A549 (cell line): ENCODE measurements at regions not wholly inside any gene's neighbourhood (a gene's known extent, or its start where the extent isn't known, plus 50 kb on each side); places are given as distances from the start of the nearest gene placed in this dataset.

ENCODE experiments used
- ATAC-seq, 2 experiments: fragments of 200-7000 bp in 1 of 2; fragments of >200 bp in 1 of 2; cut with Nextera tagmentation in 1 of 2; cut with Tn5 transposase in 1 of 2; 3 replicates each; pipeline versions ENCODE4 v1.8.0 to v1.9.1; 2018 to 2020; ENCODE audit warnings: mild to moderate bottlenecking in 1 of 2, moderate library complexity in 1 of 2
- CTCF ChIA-PET: fragments of 300-600 bp; sonication (Branson Sonifier 250); formaldehyde crosslinking; extraction: SDS; loops from one replicate; lab custom pipeline; 2021; ENCODE audit warnings: antibody characterized with exemption, inconsistent platforms; lab: Yijun Ruan, JAX
- POLR2A ChIA-PET: fragments of 350-600 bp; formaldehyde crosslinking; extraction: SDS; loops from one replicate; lab custom pipeline; 2021; ENCODE audit warnings: antibody characterized with exemption, inconsistent platforms; lab: Yijun Ruan, JAX
- DNase-seq, 2 experiments: peaks; one replicate each; pipeline versions ENCODE4 v3.0.0 to v3.0.0-alpha.2; 2011 to 2016; ENCODE audit warnings: low read depth in 1 of 2, low spot score in 1 of 2
- FAIRE-seq: peaks from 2 replicates; lab custom pipeline; 2011; peaks lifted over from hg19 to GRCh38; lab: Jason Lieb, UNC
- H3K27ac ChIP-seq, 2 experiments: fragments of >200 bp; sonication (Bioruptor Twin); formaldehyde crosslinking; 3 replicates each; pipeline ENCODE4 v1.5.1; 2016 to 2017
- H3K4me1 ChIP-seq: fragments of >200 bp; sonication (Bioruptor Twin); formaldehyde crosslinking; 3 replicates; pipeline ENCODE4 v1.6.1; 2016
- H3K4me2 ChIP-seq: fragments of >200 bp; sonication (Bioruptor Twin); formaldehyde crosslinking; 3 replicates; pipeline ENCODE4 v1.6.1; 2016
- H3K4me3 ChIP-seq: fragments of >200 bp; sonication (Bioruptor Twin); formaldehyde crosslinking; 3 replicates; pipeline ENCODE4 v1.5.1; 2016
- H3K9me3 ChIP-seq: fragments of >200 bp; sonication (Bioruptor Twin); formaldehyde crosslinking; 3 replicates; pipeline ENCODE4 v1.6.1; 2016
- BCL3 ChIP-seq: fragments of >200 bp; sonication (Bioruptor Twin); formaldehyde crosslinking; IDR thresholded peaks from 3 replicates; pipeline ENCODE4 v1.6.1; 2016
- BHLHE40 ChIP-seq: IDR thresholded peaks from 2 replicates; pipeline ENCODE4 v1.6.1; 2012; ENCODE audit warnings: low read depth, low read length, inconsistent platforms
- CEBPB ChIP-seq, 2 experiments: fragments of >200 bp in 1 of 2; sonication (Bioruptor Twin) in 1 of 2; formaldehyde crosslinking in 1 of 2; IDR thresholded peaks; 2 replicates each; pipeline ENCODE4 v1.6.1; 2012 to 2016
- CHD2 ChIP-seq: fragments of 150-350 bp; IDR thresholded peaks from 2 replicates; pipeline ENCODE4 v1.6.1; 2014; ENCODE audit warnings: low read length; ENCODE audit not compliant: partially characterized antibody
- E2F6 ChIP-seq: IDR thresholded peaks from 2 replicates; pipeline ENCODE4 v1.6.1; 2012; ENCODE audit warnings: low read depth, borderline replicate concordance
- ELK1 ChIP-seq: fragments of 150-350 bp; IDR thresholded peaks from 2 replicates; pipeline ENCODE4 v1.6.1; 2014; ENCODE audit warnings: low read depth, mild to moderate bottlenecking, low read length
- EP300 ChIP-seq, 2 experiments: fragments of >200 bp; sonication (Bioruptor Twin); formaldehyde crosslinking; IDR thresholded peaks; 2 replicates in 1 of 2; 3 replicates in 1 of 2; pipeline ENCODE4 v1.6.1; 2016 to 2017
- FOSB ChIP-seq: fragments of 250-450 bp; sonication (Bioruptor Pico); IDR thresholded peaks from 2 replicates; pipeline ENCODE4 v1.5.0; 2020; ENCODE audit warnings: mild to moderate bottlenecking, moderate library complexity
- FOXS1 ChIP-seq: fragments of 250-450 bp; sonication (Bioruptor Pico); IDR thresholded peaks from 2 replicates; pipeline ENCODE4 v1.5.0; 2020; ENCODE audit warnings: mild to moderate bottlenecking, moderate library complexity
- GATA3 ChIP-seq: IDR thresholded peaks from 2 replicates; pipeline ENCODE4 v1.6.1; 2012; ENCODE audit warnings: borderline replicate concordance
- HOXA7 ChIP-seq: fragments of 250-450 bp; sonication (Bioruptor Pico); IDR thresholded peaks from 2 replicates; pipeline ENCODE4 v1.5.0; 2020; ENCODE audit warnings: mild to moderate bottlenecking, moderate library complexity
- HOXB13 ChIP-seq: fragments of 250-450 bp; sonication (Bioruptor Pico); IDR thresholded peaks from 2 replicates; pipeline ENCODE4 v1.5.0; 2020; ENCODE audit warnings: low read depth, mild to moderate bottlenecking, moderate library complexity
- HOXB5 ChIP-seq: fragments of 250-450 bp; sonication (Bioruptor Pico); IDR thresholded peaks from 2 replicates; pipeline ENCODE4 v1.5.0; 2020; ENCODE audit warnings: mild to moderate bottlenecking, moderate library complexity
- JUN ChIP-seq, 2 experiments: fragments of >200 bp; sonication (Bioruptor Twin); formaldehyde crosslinking; IDR thresholded peaks; 2 replicates in 1 of 2; 3 replicates in 1 of 2; pipeline ENCODE4 v1.6.1; 2016 to 2017
- JUNB ChIP-seq: fragments of >200 bp; sonication (Bioruptor Twin); formaldehyde crosslinking; IDR thresholded peaks from 2 replicates; pipeline ENCODE4 v1.6.1; 2016
- MAX ChIP-seq: IDR thresholded peaks from 2 replicates; pipeline ENCODE4 v1.6.1; 2012
- MAZ ChIP-seq: fragments of 150-350 bp; IDR thresholded peaks from 2 replicates; pipeline ENCODE4 v1.6.1; 2014; ENCODE audit warnings: antibody characterized with exemption, low read depth, low read length, borderline replicate concordance
- MYC ChIP-seq: IDR thresholded peaks from 2 replicates; pipeline ENCODE4 v1.6.1; 2012; ENCODE audit warnings: mild to moderate bottlenecking, inconsistent platforms, low read length, improper control_type of control experiment, borderline replicate concordance
- NPAS2 ChIP-seq: fragments of 250-450 bp; sonication (Bioruptor Pico); IDR thresholded peaks from 2 replicates; pipeline ENCODE4 v1.8.0; 2022; ENCODE audit warnings: mild to moderate bottlenecking, moderate library complexity, borderline replicate concordance
- PBX3 ChIP-seq: IDR thresholded peaks from 2 replicates; pipeline ENCODE4 v1.6.1; 2012
- RCOR1 ChIP-seq: fragments of 150-350 bp; IDR thresholded peaks from 2 replicates; pipeline ENCODE4 v1.6.1; 2014; ENCODE audit warnings: antibody characterized with exemption, low read length, low read depth
- REST ChIP-seq: fragments of 200-600 bp; sonication (generic); IDR thresholded peaks from 2 replicates; pipeline ENCODE4 v1.6.1; 2016; ENCODE audit warnings: antibody characterized with exemption, mild to moderate bottlenecking, moderate library complexity
- RNF2 ChIP-seq: fragments of 200-600 bp; sonication (generic); IDR thresholded peaks from 2 replicates; pipeline ENCODE4 v1.6.1; 2016; ENCODE audit warnings: low read depth, mild to moderate bottlenecking, antibody characterized with exemption, moderate library complexity, borderline replicate concordance
- TP53 ChIP-seq: fragments of 250-450 bp; sonication (Bioruptor Pico); IDR thresholded peaks from 2 replicates; pipeline ENCODE4 v1.5.0; 2021; ENCODE audit warnings: mild to moderate bottlenecking, moderate library complexity
- ZC3H11A ChIP-seq: fragments of 450-650 bp; IDR thresholded peaks from 2 replicates; pipeline ENCODE4 v1.6.1; 2014; ENCODE audit warnings: antibody characterized with exemption, mild to moderate bottlenecking
- ZFP36 ChIP-seq: fragments of 450-650 bp; IDR thresholded peaks from 2 replicates; pipeline ENCODE4 v1.6.1; 2014; ENCODE audit warnings: borderline replicate concordance; ENCODE audit not compliant: partially characterized antibody
- ZSCAN20 ChIP-seq: fragments of 250-450 bp; sonication (Bioruptor Pico); IDR thresholded peaks from 2 replicates; pipeline ENCODE4 v1.8.0; 2022; ENCODE audit warnings: mild to moderate bottlenecking, moderate library complexity
- WGBS: methylation state at CpG from one replicate; pipeline ENCODE4 v1.1.6; 2017; ENCODE audit errors: missing lambda C conversion rate; 5-methylcytosine and 5-hydroxymethylcytosine counted together
- TF ChIP-seq, protein P1 (sequence below): fragments of >200 bp; sonication (Bioruptor Twin); formaldehyde crosslinking; IDR thresholded peaks from 2 replicates; pipeline ENCODE4 v1.6.1; 2016

DNA sequence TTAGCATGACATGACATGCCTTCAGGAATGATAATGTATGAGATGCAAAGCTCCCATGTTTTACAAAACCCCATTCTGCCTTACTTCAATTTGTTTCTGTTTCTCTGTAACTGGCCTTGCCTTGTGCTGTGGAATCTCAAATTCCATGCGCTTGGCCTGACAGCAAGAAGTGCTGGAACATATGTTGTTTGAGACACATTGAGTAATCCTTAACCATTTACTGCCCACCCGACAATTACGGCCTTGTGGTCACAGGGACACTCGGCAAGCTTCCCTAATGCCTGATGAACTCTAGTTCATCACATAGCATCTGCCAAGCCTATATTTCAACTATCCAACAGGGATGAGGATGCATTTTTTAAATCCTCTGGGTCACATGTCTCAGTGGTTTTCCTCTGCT lies 226.4 kb upstream of the CASK start:
- no peaks in the 10 kb centered on the region for H3K9me3 ChIP-seq
- no peak overlapping the region for H3K4me2 ChIP-seq
- H3K4me3 ChIP-seq = no peak overlapping the region
- FAIRE-seq = peak; percentile 67
- TF ChIP-seq RNF2 = no peak
- TF ChIP-seq E2F6 = no peak
- TF ChIP-seq HOXB13 (CRISPR knock-in tag) = no peak
- no peak for TF ChIP-seq ZSCAN20 (CRISPR knock-in tag)
- TF ChIP-seq ZFP36 = no peak
- no peak for TF ChIP-seq GATA3
- TF ChIP-seq EP300 (IDR thresholded peaks at IDR 0.05) = no peak
- TF ChIP-seq BHLHE40 = no peak
- TF ChIP-seq NPAS2 = no peak
- TF ChIP-seq HOXA7 = no peak
- TF ChIP-seq CEBPB (IDR thresholded peaks at IDR 0.05) = no peak
- TF ChIP-seq CHD2 = no peak
- TF ChIP-seq TP53 (CRISPR knock-in tag) = no peak
- no peak for TF ChIP-seq HOXB5 (CRISPR knock-in tag)
- no peak for DNase-seq
- ATAC-seq = no peak
- H3K4me1 ChIP-seq = no peaks in the 10 kb centered on the region
- 64% methylated on average over 4 of the region's 4 CpGs for whole genome bisulfite sequencing
- ChIA-PET POLR2A (no interaction called here), CTCF (no interaction called here)
- H3K27ac ChIP-seq = no peak overlapping the region

- Histone ChIP-seq H3K27ac (no peak overlapping the region), H3K4me1 (no peaks in the 10 kb centered on the region), H3K9me3 (no peaks in the 10 kb centered on the region), H3K4me2 (no peak overlapping the region), H3K4me3 (no peak overlapping the region)
- no peak for TF ChIP-seq FOXS1 (CRISPR knock-in tag)
- TF ChIP-seq JUN (IDR thresholded peaks at IDR 0.05) = no peak
- no peak for TF ChIP-seq MYC
- no peak for TF ChIP-seq CEBPB (IDR thresholded peaks at IDR 0.05)
- no peak for TF ChIP-seq JUNB
- POLR2A ChIA-PET = no interaction called here
- ATAC-seq = no peak
- 43% methylated on average over 2 of the region's 2 CpGs for WGBS
- CTCF ChIA-PET = no interaction called here
- no peak for DNase-seq
- FAIRE-seq = no peak
Measured at GRCh38 chrX:42149281-42149680, 225.9 kb upstream of the CASK start.

DNA sequence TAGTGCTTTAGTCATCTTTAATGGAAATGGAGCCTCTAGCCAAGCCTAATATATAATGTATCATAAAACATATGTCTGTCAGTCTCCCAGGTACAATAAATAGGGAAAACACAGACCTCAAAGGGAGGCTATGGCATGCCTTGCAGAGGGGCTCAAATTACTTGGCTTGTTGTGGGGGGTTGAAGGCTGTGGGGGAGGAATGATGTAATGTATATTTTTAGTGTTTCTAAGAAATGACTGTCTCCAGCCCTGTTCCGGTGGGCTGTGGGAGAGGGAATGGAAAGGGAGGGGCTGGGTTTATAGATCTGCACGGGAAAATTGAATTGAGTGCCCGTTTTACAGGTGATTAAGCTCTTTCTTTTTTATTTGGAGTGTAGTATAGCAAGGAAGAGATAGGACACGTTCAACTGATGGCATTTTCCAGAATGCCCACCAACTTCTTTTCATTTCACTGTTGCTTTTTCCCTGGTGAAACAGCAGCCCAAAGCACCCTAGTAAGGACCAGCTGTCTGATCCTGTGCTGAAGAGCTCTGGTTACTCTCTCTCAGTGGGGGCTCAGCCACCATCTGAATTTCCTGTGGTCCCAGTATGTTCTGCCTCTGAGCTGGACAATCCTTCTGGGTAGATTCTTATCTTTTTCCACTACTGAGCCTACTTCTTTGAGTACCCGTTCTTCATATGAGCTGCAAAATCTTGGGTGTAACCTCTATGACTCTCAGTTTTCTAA lies 220.7 kb upstream of the CASK start:
- Histone ChIP-seq H3K4me1 (no peaks in the 10 kb centered on the region), H3K27ac (no peak overlapping the region), H3K4me2 (no peak overlapping the region), H3K9me3 (no peaks in the 10 kb centered on the region), H3K4me3 (no peak overlapping the region)
- no peak for FAIRE-seq
- no peak for ATAC-seq
- DNase-seq = no peak
- CTCF ChIA-PET = no interaction called here
- POLR2A ChIA-PET = no interaction called here
- 19% methylated on average over 5 of the region's 5 CpGs for WGBS
- TF ChIP-seq RCOR1 (no peak), MAX (no peak), ZC3H11A (no peak), BCL3 (no peak), ELK1 (no peak), ZFP36 (no peak), PBX3 (no peak), MAZ (no peak), FOSB (CRISPR knock-in tag) (no peak), BHLHE40 (no peak), REST (no peak)
- TF ChIP-seq, protein P1, sequence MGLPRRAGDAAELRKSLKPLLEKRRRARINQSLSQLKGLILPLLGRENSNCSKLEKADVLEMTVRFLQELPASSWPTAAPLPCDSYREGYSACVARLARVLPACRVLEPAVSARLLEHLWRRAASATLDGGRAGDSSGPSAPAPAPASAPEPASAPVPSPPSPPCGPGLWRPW = no peak
